Stimulated activated CD8-positive, alpha-beta memory T cell treated with anti-CD3 and anti-CD28 coated beads, Interleukin-15, amount 100 ng/mL, for 1 hour (primary cell): ENCODE measurements at regions not wholly inside any gene's neighbourhood (a gene's known extent, or its start where the extent isn't known, plus 50 kb on each side); places are given as distances from the start of the nearest gene placed in this dataset.

Source experiments
- DNase-seq: peaks from one replicate; pipeline ENCODE4 v3.0.0-alpha.2; 2020; ENCODE audit warnings: low read depth

DNA sequence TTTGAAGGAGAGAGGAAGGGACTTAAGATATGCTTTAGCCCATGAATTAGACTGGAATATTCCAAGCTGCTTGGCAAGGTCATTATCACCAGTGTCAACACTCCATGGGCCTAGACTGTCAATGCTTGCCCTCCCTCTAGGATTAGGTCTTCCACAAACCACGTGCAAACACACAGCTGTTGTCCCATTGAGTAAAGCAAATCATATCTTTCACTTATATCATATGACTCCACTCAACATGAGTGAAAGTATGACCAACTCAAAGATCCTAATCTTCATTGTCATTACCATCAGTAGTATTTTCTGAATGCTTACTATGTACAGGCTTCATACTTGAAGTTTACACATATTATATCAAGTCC, 57.0 kb upstream of the GRAMD2B start:
- no peak for DNase-seq

DNA sequence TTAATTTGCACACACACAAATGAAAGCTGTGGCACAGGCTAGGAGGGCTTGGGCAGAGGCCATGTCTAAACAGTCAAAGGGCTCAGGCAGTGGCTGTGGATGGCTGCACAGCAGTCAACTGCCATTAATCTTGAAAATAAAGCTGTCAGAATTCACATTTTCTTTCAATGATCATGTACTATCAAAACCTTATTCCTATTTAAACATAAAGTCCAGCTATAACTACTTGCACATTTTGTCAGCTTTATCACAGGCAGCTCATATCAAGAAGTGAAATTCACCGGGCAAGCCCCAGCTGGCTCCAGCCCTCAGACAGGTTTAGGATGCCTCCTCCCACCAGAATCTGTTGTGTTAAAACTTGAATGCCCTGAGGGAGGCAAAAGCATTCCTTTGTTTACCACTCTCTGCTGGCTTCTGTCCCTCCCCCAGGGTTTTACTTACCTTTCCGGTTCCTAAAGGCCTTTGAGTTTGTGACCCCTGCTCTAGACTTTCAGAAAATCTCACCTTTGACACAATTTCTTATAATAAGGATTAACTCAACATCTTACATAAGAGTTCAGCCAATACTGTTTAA, 54.9 kb upstream of the GRAMD2B start:
- no peak for DNase-seq

DNA sequence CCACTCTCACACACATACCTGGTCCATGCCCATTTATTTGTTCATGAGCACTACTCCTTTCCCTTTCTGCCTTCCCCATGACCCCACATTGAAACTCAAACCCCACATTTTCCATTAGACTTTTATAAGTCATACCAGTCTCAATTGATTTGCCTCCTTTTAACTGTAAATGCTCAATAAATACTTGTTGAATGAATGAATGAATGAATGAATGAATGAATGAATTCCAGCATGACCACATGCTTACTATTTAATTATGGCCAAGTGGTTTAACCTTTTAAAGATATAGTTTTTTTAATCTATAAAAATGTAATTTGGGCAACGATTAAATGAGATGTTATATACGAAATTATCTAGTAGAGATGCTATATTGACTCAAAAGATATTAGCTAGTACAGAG, 54.1 kb upstream of the GRAMD2B start:
- no peak for DNase-seq

DNA sequence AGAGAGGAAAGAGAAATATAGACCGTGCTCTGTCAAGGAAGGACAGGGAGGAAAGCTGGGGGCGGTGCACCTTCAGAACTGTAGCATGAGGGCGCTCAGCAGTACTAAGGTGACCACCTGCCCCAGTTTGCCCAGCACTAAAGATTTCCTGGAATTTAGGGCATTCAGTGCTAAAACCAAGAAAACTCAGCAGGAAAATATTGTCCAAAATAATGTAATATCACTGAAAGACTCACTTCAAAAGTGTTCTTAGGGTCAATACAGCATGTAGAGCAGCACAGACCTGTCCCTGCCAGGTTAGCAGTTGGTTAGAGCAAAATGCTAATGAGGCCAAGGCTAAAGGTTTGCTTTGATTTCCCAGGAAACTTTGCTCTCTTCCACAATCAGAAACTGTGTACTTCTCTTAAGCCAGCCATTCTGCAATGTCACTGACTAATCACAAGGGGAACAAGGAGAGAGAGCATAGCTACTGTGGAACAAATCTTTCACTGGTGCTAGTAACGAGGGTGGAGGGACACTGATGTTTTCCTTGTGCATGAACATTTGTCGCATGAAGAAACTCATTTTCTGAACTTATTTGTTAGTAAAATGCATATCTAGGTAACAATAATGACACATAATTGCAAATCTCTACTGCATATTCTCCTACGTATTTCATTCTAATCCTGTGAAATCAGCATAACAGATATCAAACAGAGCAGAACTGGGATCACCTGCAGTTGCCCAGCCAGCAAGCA, 53.0 kb upstream of the GRAMD2B start:
- no peak for DNase-seq

DNA sequence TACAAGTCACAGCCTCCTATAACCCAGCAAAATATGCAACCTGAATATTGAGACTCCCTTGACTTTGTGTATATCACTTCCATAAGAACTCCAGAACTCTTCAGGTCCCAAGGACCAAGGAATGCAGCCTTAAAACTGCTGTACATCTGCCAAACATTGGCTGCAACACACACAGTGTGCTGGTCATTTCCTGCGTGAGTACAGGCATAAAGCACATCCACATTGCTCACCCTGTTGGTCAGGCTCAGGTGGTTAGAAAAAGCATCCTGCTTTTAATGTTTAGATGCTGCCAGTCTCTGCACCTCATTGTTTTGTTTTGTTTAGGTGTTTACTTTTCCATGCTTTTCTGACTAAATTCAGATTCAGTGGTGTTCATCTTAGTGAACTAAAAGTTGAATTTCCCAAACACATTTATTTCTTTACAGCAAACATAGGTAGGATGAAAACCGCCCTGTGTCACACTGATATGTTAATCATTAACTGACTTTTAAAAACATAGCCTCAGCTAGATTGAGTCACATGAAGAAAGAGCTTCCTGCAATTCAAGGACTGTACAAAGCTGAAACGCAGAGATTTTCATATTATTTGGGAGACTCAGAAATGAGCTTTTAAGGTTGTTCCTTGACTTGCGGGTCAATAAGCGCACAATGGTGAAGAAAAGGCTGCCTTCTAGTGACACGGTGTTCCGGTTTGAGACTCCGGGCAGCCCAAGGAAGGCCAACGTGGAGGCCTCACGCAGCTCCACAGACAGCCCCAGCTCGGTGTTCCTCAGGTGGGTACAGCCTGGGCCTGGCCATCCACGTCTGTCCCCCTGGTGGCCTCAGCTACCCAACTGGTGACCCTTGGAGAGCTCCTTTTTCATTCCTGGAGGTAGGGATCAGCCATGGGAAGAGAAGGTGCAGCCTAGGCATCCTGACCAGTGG, 52.2 kb upstream of the GRAMD2B start:
- DNase-seq, result no peak

DNA sequence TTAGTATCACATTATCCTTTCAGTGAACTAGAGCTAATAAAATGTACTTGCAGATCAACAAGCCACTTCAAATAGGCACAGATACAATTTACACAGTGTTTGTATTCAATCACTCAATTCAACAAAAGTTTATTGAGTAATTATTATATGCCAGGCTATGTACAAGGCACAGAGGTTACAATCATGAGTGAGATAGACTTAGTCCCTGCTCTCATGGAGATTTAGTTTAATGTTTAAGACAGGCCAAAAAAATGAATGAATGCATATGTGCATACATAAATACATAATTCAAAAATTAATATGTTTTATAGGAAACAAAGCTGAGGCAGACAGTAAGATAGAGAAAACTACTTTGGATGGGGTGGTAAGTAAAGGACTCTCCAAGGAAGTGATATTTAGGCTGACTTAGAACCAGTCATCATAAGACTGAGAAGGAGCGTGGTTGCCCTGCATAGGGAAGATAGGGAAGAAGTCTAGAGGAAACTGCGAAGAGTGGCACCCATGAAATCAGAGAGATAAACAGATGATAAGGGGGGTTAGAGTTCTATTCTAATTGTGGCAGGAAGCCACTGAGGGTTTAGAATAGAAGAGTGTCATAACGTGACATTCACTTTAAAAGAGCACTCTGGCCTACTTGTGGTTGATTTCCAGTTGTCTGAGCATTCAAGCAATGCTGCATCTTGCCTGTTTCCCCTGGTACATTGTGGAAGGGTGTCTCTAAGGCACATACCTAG, 49.7 kb upstream of the GRAMD2B start:
- DNase-seq, result no peak
